IMR-90 (cell line): ENCODE measurements at regions not wholly inside any gene's neighbourhood (a gene's known extent, or its start where the extent isn't known, plus 50 kb on each side); places are given as distances from the start of the nearest gene placed in this dataset.

Experiments used
- ATAC-seq: fragments of 200-7000 bp; cut with Tn5 transposase; 2 replicates; pipeline ENCODE4 v1.9.1; 2020; ENCODE audit warnings: low read depth, mild to moderate bottlenecking, moderate library complexity
- BruUV-seq: library from RNA; stranded (reverse); fragments of 400-500 nt; replicated peaks from 2 replicates; lab custom pipeline; 2021; lab: Mats Ljungman, UMichigan
- CTCF ChIA-PET: fragments of 300-600 bp; formaldehyde crosslinking; extraction: SDS; loops from one replicate; lab custom pipeline; 2021; ENCODE audit warnings: antibody characterized with exemption; lab: Yijun Ruan, JAX
- POLR2A ChIA-PET: fragments of 300-600 bp; sonication (Branson Sonifier 250); formaldehyde crosslinking; loops from one replicate; lab custom pipeline; 2022; ENCODE audit warnings: antibody characterized with exemption; ENCODE audit not compliant: unreplicated experiment; lab: Charles Lee
- DNase-seq: peaks from one replicate; pipeline ENCODE4 v3.0.0; 2013
- H2AFZ ChIP-seq: replicated peaks from 2 replicates; pipeline ENCODE3; 2013; ENCODE audit warnings: low read length, mild to moderate bottlenecking; ENCODE audit not compliant: poor library complexity
- H2AK5ac ChIP-seq: 2 replicates; pipeline ENCODE4 v1.6.1; 2013; ENCODE audit warnings: low read depth, low read length, inconsistent platforms
- H2AK9ac ChIP-seq: replicated peaks from 2 replicates; pipeline ENCODE3; 2013; ENCODE audit warnings: mild to moderate bottlenecking, low read depth, low read length, moderate library complexity; ENCODE audit not compliant: poor library complexity
- H2BK120ac ChIP-seq: 2 replicates; pipeline ENCODE4 v1.6.1; 2013; ENCODE audit warnings: low read depth, low read length, inconsistent platforms
- H2BK15ac ChIP-seq: 3 replicates; pipeline ENCODE4 v1.6.1; 2013; ENCODE audit warnings: low read depth, low read length, inconsistent platforms
- H2BK20ac ChIP-seq: 2 replicates; pipeline ENCODE4 v1.6.1; 2013; ENCODE audit warnings: low read depth, mild to moderate bottlenecking, inconsistent platforms, low read length, moderate library complexity
- H2BK5ac ChIP-seq: 2 replicates; pipeline ENCODE4 v1.6.1; 2013; ENCODE audit warnings: mild to moderate bottlenecking, low read depth, low read length, inconsistent platforms; ENCODE audit not compliant: poor library complexity, severe bottlenecking
- H3K14ac ChIP-seq: replicated peaks from 2 replicates; pipeline ENCODE4 v1.6.1; 2013; ENCODE audit warnings: low read depth, low read length, inconsistent platforms
- H3K18ac ChIP-seq: 2 replicates; pipeline ENCODE4 v1.6.1; 2013; ENCODE audit warnings: low read depth, low read length, control low read depth
- H3K23ac ChIP-seq: 2 replicates; pipeline ENCODE4 v1.6.1; 2013; ENCODE audit warnings: low read depth, low read length, inconsistent platforms
- H3K27ac ChIP-seq: 2 replicates; pipeline ENCODE4 v1.5.1; 2013; ENCODE audit warnings: mild to moderate bottlenecking, control low read depth, low read length; ENCODE audit not compliant: insufficient read depth
- H3K27me3 ChIP-seq: 2 replicates; pipeline ENCODE4 v1.6.1; 2013; ENCODE audit warnings: low read length; ENCODE audit not compliant: control insufficient read depth, insufficient read depth
- H3K36me3 ChIP-seq: 2 replicates; pipeline ENCODE4 v1.6.1; 2013; ENCODE audit warnings: low read length, mixed read lengths; ENCODE audit not compliant: control insufficient read depth, insufficient read depth
- H3K4ac ChIP-seq: 2 replicates; pipeline ENCODE4 v1.6.1; 2013; ENCODE audit warnings: low read depth, low read length, inconsistent platforms
- H3K4me1 ChIP-seq: 2 replicates; pipeline ENCODE4 v1.6.1; 2013; ENCODE audit warnings: low read length, mixed read lengths; ENCODE audit not compliant: control insufficient read depth, insufficient read depth
- H3K4me2 ChIP-seq: 2 replicates; pipeline ENCODE4 v1.6.1; 2013; ENCODE audit warnings: low read depth, mild to moderate bottlenecking, control low read depth, low read length, moderate library complexity
- H3K4me3 ChIP-seq: 2 replicates; pipeline ENCODE4 v1.5.1; 2013; ENCODE audit warnings: low read depth, mild to moderate bottlenecking, control low read depth, low read length, moderate library complexity; ENCODE audit not compliant: insufficient read depth
- H3K56ac ChIP-seq: 2 replicates; pipeline ENCODE4 v1.6.1; 2013; ENCODE audit warnings: low read length, inconsistent platforms; ENCODE audit not compliant: insufficient read depth; ENCODE audit errors: extremely low read depth
- H3K79me1 ChIP-seq, 2 experiments: 2 replicates each; pipeline ENCODE4 v1.6.1; 2013; ENCODE audit warnings: low read length in 2 of 2, inconsistent platforms in 1 of 2, low read depth in 1 of 2
- H3K9ac ChIP-seq: 2 replicates; pipeline ENCODE4 v1.6.1; 2013; ENCODE audit warnings: low read depth, low read length, control low read depth
- H3K9me1 ChIP-seq: 2 replicates; pipeline ENCODE4 v1.6.1; 2013; ENCODE audit warnings: low read length, inconsistent platforms; ENCODE audit not compliant: insufficient read depth
- H3K9me3 ChIP-seq: 2 replicates; pipeline ENCODE4 v1.6.1; 2013; ENCODE audit warnings: low read length; ENCODE audit not compliant: control insufficient read depth, insufficient read depth
- H4K20me1 ChIP-seq: 2 replicates; pipeline ENCODE4 v1.6.1; 2013; ENCODE audit warnings: low read length, inconsistent platforms; ENCODE audit not compliant: insufficient read depth
- H4K5ac ChIP-seq: 2 replicates; pipeline ENCODE4 v1.6.1; 2013; ENCODE audit warnings: mild to moderate bottlenecking, low read depth, low read length, control low read depth
- H4K8ac ChIP-seq, 2 experiments: 2 replicates each; pipeline ENCODE4 v1.6.1; 2013; ENCODE audit warnings: low read depth in 2 of 2, low read length in 2 of 2, control low read depth in 1 of 2, inconsistent platforms in 1 of 2
- H4K91ac ChIP-seq: 2 replicates; pipeline ENCODE4 v1.6.1; 2013; ENCODE audit warnings: low read depth, low read length, inconsistent platforms; ENCODE audit not compliant: insufficient read depth
- BHLHE40 ChIP-seq: fragments of 150-350 bp; IDR thresholded peaks from 2 replicates; pipeline ENCODE4 v1.6.1; 2016; ENCODE audit warnings: mild to moderate bottlenecking, low read depth, low read length
- CEBPB ChIP-seq: IDR thresholded peaks from 2 replicates; pipeline ENCODE4 v1.6.1; 2012; ENCODE audit warnings: low read depth, low read length, improper control_type of control experiment
- CHD1 ChIP-seq: IDR thresholded peaks from 2 replicates; pipeline ENCODE4 v1.6.1; 2012; ENCODE audit warnings: low read depth, low read length, improper control_type of control experiment
- FOS ChIP-seq: fragments of 150-350 bp; IDR thresholded peaks from 2 replicates; pipeline ENCODE4 v1.6.1; 2016; ENCODE audit warnings: low read depth, low read length
- MAZ ChIP-seq: IDR thresholded peaks from 2 replicates; pipeline ENCODE4 v1.6.1; 2012; ENCODE audit warnings: low read depth, mild to moderate bottlenecking, low read length, improper control_type of control experiment, moderate library complexity, borderline replicate concordance
- MXI1 ChIP-seq: IDR thresholded peaks from 2 replicates; pipeline ENCODE4 v1.6.1; 2012; ENCODE audit warnings: low read depth, mild to moderate bottlenecking, low read length, moderate library complexity, borderline replicate concordance
- NFE2L2 ChIP-seq: fragments of 150-350 bp; IDR thresholded peaks from 2 replicates; pipeline ENCODE4 v1.6.1; 2016; ENCODE audit warnings: low read depth, mild to moderate bottlenecking, low read length
- POLR2A ChIP-seq: IDR thresholded peaks from 2 replicates; pipeline ENCODE4 v1.6.1; 2012; ENCODE audit warnings: mild to moderate bottlenecking, low read depth, low read length
- RAD21 ChIP-seq: IDR thresholded peaks from 2 replicates; pipeline ENCODE4 v1.6.1; 2012; ENCODE audit warnings: low read length, improper control_type of control experiment
- RCOR1 ChIP-seq: IDR thresholded peaks from 2 replicates; pipeline ENCODE4 v1.6.1; 2012; ENCODE audit warnings: mild to moderate bottlenecking, low read length, improper control_type of control experiment; ENCODE audit not compliant: insufficient replicate concordance
- RFX5 ChIP-seq: IDR thresholded peaks from 2 replicates; pipeline ENCODE4 v1.8.0; 2012; ENCODE audit warnings: low read depth, mild to moderate bottlenecking, low read length, moderate library complexity
- SMC3 ChIP-seq: fragments of 150-350 bp; IDR thresholded peaks from 2 replicates; pipeline ENCODE4 v1.6.1; 2016; ENCODE audit warnings: low read depth, mild to moderate bottlenecking, antibody characterized with exemption, low read length, moderate library complexity
- WGBS, 2 experiments: methylation state at CpG; one replicate each; pipeline versions ENCODE4 v1.1.5 to v1.1.7; 2013; ENCODE audit warnings: missing lambda C conversion rate in 2 of 2; ENCODE audit not compliant: insufficient read length in 1 of 2; ENCODE audit errors: extremely low coverage in 2 of 2; 5-methylcytosine and 5-hydroxymethylcytosine counted together
- dilution Hi-C: fragments of 300-500 bp; cut with HindIII; formaldehyde crosslinking; loops from one replicate; pipeline ENCODE4 v1.14.3; 2018; ENCODE audit warnings: low sequenced_read_pairs; ENCODE audit not compliant: unreplicated experiment
- in situ Hi-C: fragments of 300-500 bp; cut with MboI; formaldehyde crosslinking; loops from 3 replicates; pipeline ENCODE4 v1.14.3; 2019; ENCODE audit warnings: low sequenced_read_pairs, inconsistent platforms, mixed read lengths
- intact Hi-C: fragments of 100-400 bp; cut with micrococcal nuclease; formaldehyde crosslinking; loops from 2 replicates; pipeline ENCODE4 v1.10.0; 2022
- TF ChIP-seq, protein P1 (sequence below): conservative IDR thresholded peaks from 2 replicates; pipeline ENCODE4 v1.5.1; 2012; ENCODE audit warnings: mild to moderate bottlenecking, low read depth, low read length, improper control_type of control experiment
- TF ChIP-seq, protein P2 (sequence below): fragments of 150-350 bp; IDR thresholded peaks from 2 replicates; pipeline ENCODE4 v1.6.1; 2017; ENCODE audit warnings: mild to moderate bottlenecking, antibody characterized with exemption, low read length, low read depth

DNA sequence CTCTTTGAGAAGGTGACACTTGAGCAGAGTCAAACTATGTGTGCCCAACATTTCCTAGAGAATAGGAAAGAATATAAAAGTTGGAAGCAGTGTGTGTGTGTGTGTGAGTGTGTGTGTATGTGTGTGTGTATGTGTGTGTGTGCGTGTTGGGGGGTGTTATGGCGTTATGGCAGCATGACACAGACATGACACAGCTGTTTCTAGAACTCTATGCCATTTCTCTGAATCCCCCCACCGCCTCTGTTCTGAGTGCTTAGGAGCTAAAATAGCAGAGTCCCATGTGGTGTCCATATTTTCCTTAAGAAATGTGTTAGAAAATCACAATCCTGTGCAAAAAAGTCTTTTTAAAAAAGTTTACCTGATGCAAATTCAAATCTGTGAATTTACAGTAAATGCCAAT is 556.1 kb downstream of the RWDD3 start:
- Histone ChIP-seq H3K27me3 (no peaks in the 10 kb centered on the region), H2AFZ (no peak overlapping the region), H3K14ac (no peak overlapping the region), H3K56ac (no peak overlapping the region), H3K9ac (no peak overlapping the region), H2BK15ac (no peak overlapping the region), H3K23ac (no peak overlapping the region), H3K4me1 (no peaks in the 10 kb centered on the region), H3K79me1 (no peaks in the 10 kb centered on the region), H2BK5ac (no peak overlapping the region), H3K9me1 (no peaks in the 10 kb centered on the region), H3K4me2 (no peak overlapping the region), H2BK20ac (no peak overlapping the region), H3K4me3 (no peak overlapping the region), H3K4ac (no peak overlapping the region), H4K20me1 (no peaks in the 10 kb centered on the region), H3K27ac (no peak overlapping the region), H3K36me3 (no peaks in the 10 kb centered on the region), H4K5ac (no peak overlapping the region), H2AK9ac (no peak overlapping the region), H4K8ac (no peak overlapping the region), H2AK5ac (no peak overlapping the region), H3K18ac (no peak overlapping the region), H3K9me3 (no peaks in the 10 kb centered on the region), H4K91ac (no peak overlapping the region), H2BK120ac (no peak overlapping the region)
- intact Hi-C loops (loop anchor here (5.0 kb wide), 1 partner anchor 43 kb away; no protein-coding TSS in a partner anchor), in situ Hi-C loops (no loop called here), dilution Hi-C loops (no loop called here)
- ATAC-seq (no peak), DNase-seq (no peak)
- BruUV-seq = no TSS peak
- TF ChIP-seq, protein P1, sequence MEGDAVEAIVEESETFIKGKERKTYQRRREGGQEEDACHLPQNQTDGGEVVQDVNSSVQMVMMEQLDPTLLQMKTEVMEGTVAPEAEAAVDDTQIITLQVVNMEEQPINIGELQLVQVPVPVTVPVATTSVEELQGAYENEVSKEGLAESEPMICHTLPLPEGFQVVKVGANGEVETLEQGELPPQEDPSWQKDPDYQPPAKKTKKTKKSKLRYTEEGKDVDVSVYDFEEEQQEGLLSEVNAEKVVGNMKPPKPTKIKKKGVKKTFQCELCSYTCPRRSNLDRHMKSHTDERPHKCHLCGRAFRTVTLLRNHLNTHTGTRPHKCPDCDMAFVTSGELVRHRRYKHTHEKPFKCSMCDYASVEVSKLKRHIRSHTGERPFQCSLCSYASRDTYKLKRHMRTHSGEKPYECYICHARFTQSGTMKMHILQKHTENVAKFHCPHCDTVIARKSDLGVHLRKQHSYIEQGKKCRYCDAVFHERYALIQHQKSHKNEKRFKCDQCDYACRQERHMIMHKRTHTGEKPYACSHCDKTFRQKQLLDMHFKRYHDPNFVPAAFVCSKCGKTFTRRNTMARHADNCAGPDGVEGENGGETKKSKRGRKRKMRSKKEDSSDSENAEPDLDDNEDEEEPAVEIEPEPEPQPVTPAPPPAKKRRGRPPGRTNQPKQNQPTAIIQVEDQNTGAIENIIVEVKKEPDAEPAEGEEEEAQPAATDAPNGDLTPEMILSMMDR = no peak
- TF ChIP-seq CEBPB (no peak), MAZ (no peak), RAD21 (no peak), FOS (no peak), NFE2L2 (no peak), SMC3 (no peak), MXI1 (no peak), POLR2A (no peak), RCOR1 (no peak), BHLHE40 (no peak), CHD1 (no peak), RFX5 (no peak)
- TF ChIP-seq, protein P2, sequence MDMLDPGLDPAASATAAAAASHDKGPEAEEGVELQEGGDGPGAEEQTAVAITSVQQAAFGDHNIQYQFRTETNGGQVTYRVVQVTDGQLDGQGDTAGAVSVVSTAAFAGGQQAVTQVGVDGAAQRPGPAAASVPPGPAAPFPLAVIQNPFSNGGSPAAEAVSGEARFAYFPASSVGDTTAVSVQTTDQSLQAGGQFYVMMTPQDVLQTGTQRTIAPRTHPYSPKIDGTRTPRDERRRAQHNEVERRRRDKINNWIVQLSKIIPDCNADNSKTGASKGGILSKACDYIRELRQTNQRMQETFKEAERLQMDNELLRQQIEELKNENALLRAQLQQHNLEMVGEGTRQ = no peak
- POLR2A ChIA-PET = no interaction called here
- CTCF ChIA-PET = no interaction called here
- WGBS, 2 experiments = no CpG with 5 or more reads among the region's 3 CpGs
